Posterior cingulate gyrus (tissue), 11 donors: ENCODE measurements at regions not wholly inside any gene's neighbourhood (a gene's known extent, or its start where the extent isn't known, plus 50 kb on each side); places are given as distances from the start of the nearest gene placed in this dataset.
"Not testable (repeated sequence)": the region's sequence is repeated elsewhere in the genome, so short reads cannot be mapped to it uniquely, and the experiment has no call there.

ENCODE experiments used
- DNase-seq, 10 donors: peaks; one replicate each; pipeline versions ENCODE4 v3.0.0 to v3.0.0-alpha.2; 2020 to 2021; ENCODE audit warnings: mixed read lengths in 3 of 10
- intact Hi-C: fragments of 100-400 bp; cut with DNase I; formaldehyde crosslinking; loops from one replicate; pipeline ENCODE4 v1.15.1; 2023

GRCh38 chr14:66233591-66233990 is 252.6 kb upstream of the CCDC196 start:
- no peak for DNase-seq
- intact Hi-C loops, result no loop called here

- intact Hi-C loops, result no loop called here
- DNase-seq, result no peak
These were observed 251.8 kb upstream of the CCDC196 start for GRCh38 chr14:66234411-66234810.

GRCh38 chr14:66237741-66238140 is 248.4 kb upstream of the CCDC196 start:
- no peak for DNase-seq

GRCh38 chr14:66238969-66239368 is 247.2 kb upstream of the CCDC196 start:
- intact Hi-C loops, result no loop called here

More at GRCh38 chr14:66237741-66238140, 248.4 kb upstream of the CCDC196 start:
- intact Hi-C loops, result no loop called here

GRCh38 chr14:66239589-66239988 is 246.6 kb upstream of the CCDC196 start:
- intact Hi-C loops, result no loop called here
- DNase-seq, result no peak

More at GRCh38 chr14:66238969-66239368, 247.2 kb upstream of the CCDC196 start:
- DNase-seq, result no peak

GRCh38 chr14:66240105-66240504 is 246.1 kb upstream of the CCDC196 start:
- no peak for DNase-seq
- intact Hi-C loops, result no loop called here

GRCh38 chr14:66242001-66242400 is 244.2 kb upstream of the CCDC196 start:
- intact Hi-C loops, result no loop called here
- DNase-seq, result peak in 3 of 10 donors; percentile 9 to 28 (median 22)

- intact Hi-C loops, result no loop called here
- DNase-seq, result no peak
These were observed 241.3 kb upstream of the CCDC196 start for GRCh38 chr14:66244834-66245233.

GRCh38 chr14:66247662-66248193 is 238.4 kb upstream of the CCDC196 start:
- no peak for DNase-seq
- intact Hi-C loops, result no loop called here

- intact Hi-C loops, result no loop called here
- DNase-seq, result no peak
These were observed 237.9 kb upstream of the CCDC196 start for GRCh38 chr14:66248256-66248655.

GRCh38 chr14:66249544-66249943 is 236.6 kb upstream of the CCDC196 start:
- no peak for DNase-seq
- intact Hi-C loops, result no loop called here

- intact Hi-C loops, result no loop called here
- DNase-seq, result no peak
These were observed 232.1 kb upstream of the CCDC196 start for GRCh38 chr14:66254038-66254437.

GRCh38 chr14:66268802-66269334 is 217.3 kb upstream of the CCDC196 start:
- DNase-seq, result no peak
- intact Hi-C loops, result no loop called here

- no peak for DNase-seq
- intact Hi-C loops, result no loop called here
These were observed 213.9 kb upstream of the CCDC196 start for GRCh38 chr14:66272221-66272620.

GRCh38 chr14:66273261-66273832 is 212.8 kb upstream of the CCDC196 start:
- intact Hi-C loops, result no loop called here
- no peak for DNase-seq

GRCh38 chr14:66278418-66278817 is 207.8 kb upstream of the CCDC196 start:
- intact Hi-C loops, DNase-seq: not testable (repeated sequence)

GRCh38 chr14:66281036-66281776 is 205.0 kb upstream of the CCDC196 start:
- no peak for DNase-seq
- intact Hi-C loops, result no loop called here

GRCh38 chr14:66284346-66284745 is 201.8 kb upstream of the CCDC196 start:
- no peak for DNase-seq
- intact Hi-C loops, result no loop called here

- DNase-seq, result no peak
- intact Hi-C loops, result no loop called here
These were observed 197.7 kb upstream of the CCDC196 start for GRCh38 chr14:66288511-66288910.

GRCh38 chr14:66291756-66292155 is 194.4 kb upstream of the CCDC196 start:
- intact Hi-C loops, result no loop called here
- DNase-seq, result no peak

- intact Hi-C loops, result no loop called here
- DNase-seq, result no peak
These were observed 192.6 kb upstream of the CCDC196 start for GRCh38 chr14:66293533-66294105.
